Central memory CD8-positive, alpha-beta T cell (primary cell): ENCODE measurements at regions not wholly inside any gene's neighbourhood (a gene's known extent, or its start where the extent isn't known, plus 50 kb on each side); places are given as distances from the start of the nearest gene placed in this dataset.

Experiments used
- ATAC-seq: fragments of 150-1000 bp; cut with Tn5 transposase; replicated peaks from 2 replicates; pipeline ENCODE4 v1.10.0; 2022; ENCODE audit warnings: mild to moderate bottlenecking, moderate FRiP score, moderate number of reproducible peaks; ENCODE audit not compliant: poor library complexity, severe bottlenecking; ENCODE audit errors: extremely low read depth
- DNase-seq, 2 donors: peaks; one replicate each; pipeline ENCODE4 v3.0.0; 2021; ENCODE audit warnings: low spot score in 2 of 2
- H3K27ac Mint-ChIP-seq: one replicate; pipeline ENCODE4 v1.8.0; 2022; ENCODE audit warnings: low read depth, mild to moderate bottlenecking, moderate library complexity, mixed read lengths
- H3K27me3 Mint-ChIP-seq: one replicate; pipeline ENCODE4 v1.8.0; 2022; ENCODE audit warnings: mixed read lengths
- H3K36me3 Mint-ChIP-seq: one replicate; pipeline ENCODE4 v1.8.0; 2022; ENCODE audit warnings: mild to moderate bottlenecking, moderate library complexity, mixed read lengths; ENCODE audit not compliant: insufficient read depth
- H3K4me1 Mint-ChIP-seq: one replicate; pipeline ENCODE4 v1.8.0; 2022; ENCODE audit warnings: mixed read lengths
- H3K4me3 Mint-ChIP-seq: one replicate; pipeline ENCODE4 v1.8.0; 2022; ENCODE audit warnings: mild to moderate bottlenecking, moderate library complexity, mixed read lengths
- H3K9me3 Mint-ChIP-seq: one replicate; pipeline ENCODE4 v1.8.0; 2022; ENCODE audit warnings: mixed read lengths

GRCh38 chr11:11170352-11171084, 182.5 kb downstream of the CSNK2A3 start:
- H3K27me3 Mint-ChIP-seq = peaks cover 9% of the 10 kb centered on the region
- no peak for ATAC-seq
- no peak overlapping the region for H3K4me3 Mint-ChIP-seq
- H3K9me3 Mint-ChIP-seq = no peaks in the 10 kb centered on the region
- no peak overlapping the region for H3K27ac Mint-ChIP-seq
- no peak for DNase-seq
- peaks cover 32% of the 10 kb centered on the region for H3K4me1 Mint-ChIP-seq
- peaks cover 5% of the 10 kb centered on the region for H3K36me3 Mint-ChIP-seq

GRCh38 chr11:11169715-11170351, 183.2 kb downstream of the CSNK2A3 start:
- H3K36me3 Mint-ChIP-seq = peaks cover 5% of the 10 kb centered on the region
- no peak for ATAC-seq
- peaks cover 13% of the 10 kb centered on the region for H3K27me3 Mint-ChIP-seq
- peaks cover 32% of the 10 kb centered on the region for H3K4me1 Mint-ChIP-seq
- H3K4me3 Mint-ChIP-seq = no peak overlapping the region
- no peaks in the 10 kb centered on the region for H3K9me3 Mint-ChIP-seq
- DNase-seq = no peak
- no peak overlapping the region for H3K27ac Mint-ChIP-seq

- Mint-ChIP-seq H3K9me3 (no peaks in the 10 kb centered on the region), H3K4me1 (peaks cover 20% of the 10 kb centered on the region), H3K27me3 (peaks cover 29% of the 10 kb centered on the region), H3K36me3 (peaks cover 5% of the 10 kb centered on the region), H3K27ac (no peak overlapping the region), H3K4me3 (no peak overlapping the region)
- DNase-seq = no peak
- ATAC-seq = no peak
These were observed 185.2 kb downstream of the CSNK2A3 start for GRCh38 chr11:11167806-11168205.

GRCh38 chr11:11164334-11164690, 188.7 kb downstream of the CSNK2A3 start:
- Mint-ChIP-seq H3K36me3 (no peaks in the 10 kb centered on the region), H3K27ac (no peak overlapping the region), H3K4me3 (no peak overlapping the region), H3K9me3 (no peaks in the 10 kb centered on the region), H3K27me3 (peaks cover 44% of the 10 kb centered on the region), H3K4me1 (no peaks in the 10 kb centered on the region)
- DNase-seq = no peak
- no peak for ATAC-seq

- Mint-ChIP-seq H3K9me3 (no peaks in the 10 kb centered on the region), H3K36me3 (no peaks in the 10 kb centered on the region), H3K27ac (no peak overlapping the region), H3K4me3 (no peak overlapping the region), H3K27me3 (peaks cover 44% of the 10 kb centered on the region), H3K4me1 (no peaks in the 10 kb centered on the region)
- ATAC-seq (no peak), DNase-seq (no peak)
These were observed 189.2 kb downstream of the CSNK2A3 start for GRCh38 chr11:11163669-11164333.

- peaks cover 41% of the 10 kb centered on the region for H3K27me3 Mint-ChIP-seq
- H3K4me1 Mint-ChIP-seq = no peaks in the 10 kb centered on the region
- H3K27ac Mint-ChIP-seq = no peak overlapping the region
- DNase-seq = no peak
- ATAC-seq = no peak
- H3K9me3 Mint-ChIP-seq = no peaks in the 10 kb centered on the region
- no peaks in the 10 kb centered on the region for H3K36me3 Mint-ChIP-seq
- no peak overlapping the region for H3K4me3 Mint-ChIP-seq
These were observed 189.8 kb downstream of the CSNK2A3 start for GRCh38 chr11:11163236-11163635.

GRCh38 chr11:11157185-11157584, 195.9 kb downstream of the CSNK2A3 start:
- Mint-ChIP-seq H3K27me3 (peaks cover 9% of the 10 kb centered on the region), H3K36me3 (peaks cover 1% of the 10 kb centered on the region), H3K4me3 (no peak overlapping the region), H3K27ac (peak overlapping the region; percentile 33), H3K9me3 (no peaks in the 10 kb centered on the region), H3K4me1 (peaks cover 9% of the 10 kb centered on the region)
- ATAC-seq (peak; percentile 48), DNase-seq (no peak)

- ATAC-seq = peak; percentile 67
- Mint-ChIP-seq H3K36me3 (peaks cover 1% of the 10 kb centered on the region), H3K4me1 (peaks cover 9% of the 10 kb centered on the region), H3K4me3 (peak overlapping the region; percentile 38), H3K27me3 (no peaks in the 10 kb centered on the region), H3K9me3 (no peaks in the 10 kb centered on the region), H3K27ac (peak overlapping the region; percentile 33)
- no peak for DNase-seq
These were observed 196.9 kb downstream of the CSNK2A3 start for GRCh38 chr11:11155962-11156815.

GRCh38 chr11:11152877-11153276, 200.2 kb downstream of the CSNK2A3 start:
- H3K4me3 Mint-ChIP-seq = no peak overlapping the region
- peak overlapping the region; percentile 24 for H3K27ac Mint-ChIP-seq
- H3K9me3 Mint-ChIP-seq = no peaks in the 10 kb centered on the region
- peaks cover 27% of the 10 kb centered on the region for H3K4me1 Mint-ChIP-seq
- peaks cover 1% of the 10 kb centered on the region for H3K36me3 Mint-ChIP-seq
- ATAC-seq (no peak), DNase-seq (no peak)
- no peaks in the 10 kb centered on the region for H3K27me3 Mint-ChIP-seq

GRCh38 chr11:11149671-11150459, 203.2 kb downstream of the CSNK2A3 start:
- Mint-ChIP-seq H3K27ac (peak overlapping the region; percentile 87), H3K36me3 (no peaks in the 10 kb centered on the region), H3K27me3 (no peaks in the 10 kb centered on the region), H3K4me1 (peaks cover 21% of the 10 kb centered on the region), H3K4me3 (peak overlapping the region; percentile 56), H3K9me3 (no peaks in the 10 kb centered on the region)
- peak; percentile 87 for ATAC-seq
- DNase-seq = peak in 1 of 2 donors; percentile 52

- H3K27me3 Mint-ChIP-seq = no peaks in the 10 kb centered on the region
- H3K36me3 Mint-ChIP-seq = no peaks in the 10 kb centered on the region
- H3K4me3 Mint-ChIP-seq = no peak overlapping the region
- H3K27ac Mint-ChIP-seq = no peak overlapping the region
- no peaks in the 10 kb centered on the region for H3K9me3 Mint-ChIP-seq
- ATAC-seq (no peak), DNase-seq (no peak)
- peaks cover 21% of the 10 kb centered on the region for H3K4me1 Mint-ChIP-seq
These were observed 204.5 kb downstream of the CSNK2A3 start for GRCh38 chr11:11148596-11148995.

GRCh38 chr11:11148104-11148509, 204.9 kb downstream of the CSNK2A3 start:
- H3K36me3 Mint-ChIP-seq = no peaks in the 10 kb centered on the region
- ATAC-seq (no peak), DNase-seq (no peak)
- no peak overlapping the region for H3K4me3 Mint-ChIP-seq
- no peak overlapping the region for H3K27ac Mint-ChIP-seq
- H3K4me1 Mint-ChIP-seq = peaks cover 21% of the 10 kb centered on the region
- no peaks in the 10 kb centered on the region for H3K27me3 Mint-ChIP-seq
- H3K9me3 Mint-ChIP-seq = no peaks in the 10 kb centered on the region
